Fibroblast of the aortic adventitia (primary cell): ENCODE measurements at regions not wholly inside any gene's neighbourhood (a gene's known extent, or its start where the extent isn't known, plus 50 kb on each side); places are given as distances from the start of the nearest gene placed in this dataset.
"Not testable (repeated sequence)": the region's sequence is repeated elsewhere in the genome, so short reads cannot be mapped to it uniquely, and the experiment has no call there.

Experiments used
- DNase-seq: peaks from one replicate; pipeline ENCODE4 v3.0.0-alpha.2; 2010; ENCODE audit warnings: low read depth
- H3K4me3 ChIP-seq: 2 replicates; pipeline ENCODE4 v1.5.1; 2011; ENCODE audit warnings: low read depth, mild to moderate bottlenecking, control low read depth, low read length, moderate library complexity
- TF ChIP-seq, protein P1 (sequence below): IDR thresholded peaks from 2 replicates; pipeline ENCODE4 v1.5.1; 2011; ENCODE audit warnings: mild to moderate bottlenecking, low read length, control low read depth, inconsistent platforms; ENCODE audit not compliant: insufficient read depth

DNA sequence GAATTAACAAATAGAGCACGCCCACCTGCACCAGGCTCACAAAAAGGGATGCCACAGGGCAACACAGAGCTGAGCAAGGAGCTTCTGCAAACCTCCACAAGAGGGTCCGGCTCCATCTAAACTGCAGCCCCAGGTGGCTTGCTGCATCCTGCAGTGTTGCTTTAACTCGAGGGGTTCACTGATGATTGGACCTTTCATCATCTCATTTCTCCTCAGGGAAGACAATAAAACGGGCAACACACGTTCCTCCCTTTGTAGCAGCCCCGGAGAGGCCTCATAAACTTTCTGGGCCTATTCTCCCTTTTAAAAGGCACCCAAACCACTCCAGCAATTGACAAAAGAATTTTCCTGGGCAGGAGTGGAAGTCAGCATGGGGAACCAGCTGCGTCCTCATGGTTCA, 161.5 kb upstream of the CDH4 start:
- DNase-seq, result no peak
- no peak overlapping the region for H3K4me3 ChIP-seq
- TF ChIP-seq, protein P1, sequence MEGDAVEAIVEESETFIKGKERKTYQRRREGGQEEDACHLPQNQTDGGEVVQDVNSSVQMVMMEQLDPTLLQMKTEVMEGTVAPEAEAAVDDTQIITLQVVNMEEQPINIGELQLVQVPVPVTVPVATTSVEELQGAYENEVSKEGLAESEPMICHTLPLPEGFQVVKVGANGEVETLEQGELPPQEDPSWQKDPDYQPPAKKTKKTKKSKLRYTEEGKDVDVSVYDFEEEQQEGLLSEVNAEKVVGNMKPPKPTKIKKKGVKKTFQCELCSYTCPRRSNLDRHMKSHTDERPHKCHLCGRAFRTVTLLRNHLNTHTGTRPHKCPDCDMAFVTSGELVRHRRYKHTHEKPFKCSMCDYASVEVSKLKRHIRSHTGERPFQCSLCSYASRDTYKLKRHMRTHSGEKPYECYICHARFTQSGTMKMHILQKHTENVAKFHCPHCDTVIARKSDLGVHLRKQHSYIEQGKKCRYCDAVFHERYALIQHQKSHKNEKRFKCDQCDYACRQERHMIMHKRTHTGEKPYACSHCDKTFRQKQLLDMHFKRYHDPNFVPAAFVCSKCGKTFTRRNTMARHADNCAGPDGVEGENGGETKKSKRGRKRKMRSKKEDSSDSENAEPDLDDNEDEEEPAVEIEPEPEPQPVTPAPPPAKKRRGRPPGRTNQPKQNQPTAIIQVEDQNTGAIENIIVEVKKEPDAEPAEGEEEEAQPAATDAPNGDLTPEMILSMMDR, result no peak

DNA sequence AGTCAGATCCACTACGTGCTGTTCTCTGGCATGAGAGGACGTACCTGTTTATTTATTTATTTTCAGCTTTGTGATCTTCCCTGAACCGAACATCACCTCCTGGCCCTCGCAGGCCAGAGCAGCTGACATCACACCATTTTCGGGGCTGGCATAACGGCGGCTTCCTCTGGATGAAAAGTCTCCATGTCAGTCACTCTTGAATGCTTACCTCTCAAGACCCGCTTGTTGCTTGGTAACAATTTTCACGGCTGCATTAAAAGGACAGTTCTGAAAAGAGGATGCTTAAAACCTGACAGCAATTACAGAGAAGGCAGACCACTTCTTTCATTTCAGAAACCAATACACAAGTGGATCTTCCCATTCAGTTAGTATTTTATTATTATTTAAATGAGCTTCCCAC, 159.8 kb upstream of the CDH4 start:
- DNase-seq, result no peak
- TF ChIP-seq, protein P1, result no peak
- H3K4me3 ChIP-seq, result no peak overlapping the region

DNA sequence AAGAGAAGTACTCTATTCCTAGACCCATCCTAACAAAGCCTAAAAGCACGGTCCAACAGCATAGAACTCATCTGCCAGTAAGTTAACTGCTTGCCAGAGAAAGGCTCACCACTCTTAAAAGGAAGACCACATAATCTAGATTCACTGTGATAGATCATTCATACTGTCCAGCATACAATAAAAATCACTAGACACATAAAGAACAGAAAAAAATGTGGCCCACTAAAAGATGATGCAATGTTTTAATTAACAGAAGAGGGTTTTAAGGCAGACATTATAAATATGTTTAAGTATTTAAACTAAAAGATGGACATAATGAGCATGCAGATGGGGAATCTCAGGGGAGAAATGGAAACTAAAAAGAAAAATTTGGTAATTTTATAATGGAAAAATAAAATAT, 157.5 kb upstream of the CDH4 start:
- H3K4me3 ChIP-seq, result no peak overlapping the region
- TF ChIP-seq, protein P1, result no peak
- no peak for DNase-seq

DNA sequence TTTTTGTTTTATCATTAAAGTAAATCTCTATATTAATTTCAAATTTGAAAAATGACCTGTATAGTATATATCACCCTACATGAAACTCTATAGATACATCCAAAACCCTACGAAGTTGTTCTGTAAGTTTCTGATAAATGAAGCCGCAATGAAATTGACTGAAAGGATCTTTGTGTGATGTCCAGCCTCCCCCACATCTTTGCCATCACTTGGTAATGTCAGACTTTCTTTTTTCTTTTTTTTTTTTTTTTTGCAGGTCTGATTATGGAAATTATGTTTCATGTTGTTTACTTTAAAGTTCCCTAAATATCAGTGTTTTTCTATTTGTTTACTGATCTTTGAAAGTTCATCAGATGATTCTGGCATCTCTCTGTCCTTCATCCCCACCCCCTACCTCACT, 155.6 kb upstream of the CDH4 start:
- no peak for DNase-seq
- TF ChIP-seq, protein P1, result no peak
- no peak overlapping the region for H3K4me3 ChIP-seq

DNA sequence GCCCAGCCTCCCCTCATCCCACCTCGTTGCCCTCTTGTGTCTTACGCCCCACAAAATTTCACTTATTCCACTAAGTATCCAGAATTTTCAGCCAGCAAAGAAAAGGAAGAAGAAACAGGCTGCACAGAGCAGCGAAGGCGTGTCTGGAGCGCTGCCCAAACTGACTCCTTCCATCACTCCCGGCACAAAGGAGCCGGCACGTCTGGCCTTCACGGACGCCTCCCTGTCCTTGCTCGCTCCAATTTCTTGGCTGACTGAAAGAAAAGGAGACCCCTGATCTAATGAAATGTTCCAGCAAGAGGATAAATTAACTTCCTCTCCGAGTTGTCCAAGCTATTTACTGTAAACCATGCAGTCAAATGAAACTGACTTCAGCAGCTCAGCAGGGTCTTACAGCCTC, 152.3 kb upstream of the CDH4 start:
- DNase-seq, result no peak
- H3K4me3 ChIP-seq, result no peak overlapping the region
- TF ChIP-seq, protein P1, result no peak

DNA sequence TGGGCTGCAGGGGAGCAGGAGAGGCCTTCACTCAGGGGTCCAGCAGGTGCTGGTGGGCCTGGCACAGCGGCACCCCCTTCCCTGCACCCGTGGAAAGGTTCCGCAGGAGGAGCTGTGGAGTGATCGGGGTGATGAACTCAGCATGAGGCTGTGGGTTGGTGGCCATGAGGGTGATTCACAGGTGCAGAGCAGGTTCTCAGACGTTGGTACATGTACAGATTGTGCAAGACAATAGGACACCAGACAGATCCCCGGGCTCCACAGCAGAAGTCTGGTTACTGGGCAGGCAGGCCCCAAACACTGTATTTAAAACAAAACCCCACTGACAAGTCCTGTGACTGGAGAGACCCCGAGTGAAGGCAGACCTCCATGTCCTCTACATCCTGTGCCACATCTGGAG, 151.6 kb upstream of the CDH4 start:
- H3K4me3 ChIP-seq, result no peak overlapping the region
- no peak for DNase-seq
- TF ChIP-seq, protein P1, result no peak

DNA sequence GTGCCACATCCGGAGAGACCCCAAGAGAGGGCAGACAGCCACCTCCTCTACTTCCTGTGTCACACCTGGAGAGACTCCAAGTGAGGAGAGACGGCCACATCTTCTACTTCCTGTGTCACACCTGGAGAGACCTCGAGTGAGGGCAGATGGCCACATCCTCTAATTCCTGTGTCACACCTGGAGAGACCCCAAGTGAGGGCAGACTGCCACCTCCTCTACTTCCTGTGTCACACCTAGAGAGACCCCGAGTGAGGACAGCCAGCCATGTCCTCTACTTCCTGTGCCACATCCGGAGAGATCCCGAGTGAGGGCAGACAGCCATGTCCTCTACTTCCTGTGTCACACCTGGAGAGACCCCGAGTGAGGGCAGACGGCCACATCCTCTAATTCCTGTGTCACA, 150.7 kb upstream of the CDH4 start:
- H3K4me3 ChIP-seq, result not testable (repeated sequence)

DNA sequence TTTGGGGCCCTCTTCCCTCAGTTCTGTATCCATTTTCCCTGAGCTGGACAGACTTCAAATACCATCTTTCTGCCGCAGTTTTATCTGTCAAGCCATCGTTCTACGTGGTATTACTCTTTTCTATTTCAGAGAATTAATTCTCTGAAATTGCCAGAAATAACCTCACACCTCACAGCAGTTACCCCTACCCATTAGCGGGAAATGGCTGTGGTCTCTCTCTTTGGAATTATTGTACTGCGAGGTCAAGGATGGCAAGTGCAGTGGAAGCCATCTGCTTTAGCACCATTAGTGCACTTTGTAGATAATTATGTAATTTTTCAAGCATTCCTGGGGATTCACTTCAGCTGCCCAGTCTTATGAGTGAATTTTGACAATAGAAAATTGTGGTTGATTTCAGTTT, 147.8 kb upstream of the CDH4 start:
- TF ChIP-seq, protein P1, result no peak
- H3K4me3 ChIP-seq, result no peak overlapping the region
- no peak for DNase-seq

More for the DNA sequence above, 150.7 kb upstream of the CDH4 start:
- not testable (repeated sequence) for DNase-seq
